ENCODE measurements at regions not wholly inside any gene's neighbourhood (a gene's known extent, or its start where the extent isn't known, plus 50 kb on each side); places are given as distances from the start of the nearest gene placed in this dataset.
A peak's percentile ranks its signal among the peaks of the same experiment; 100 is the strongest.

GRCh38 chr11:130608287-130608686, 159.8 kb downstream of the ADAMTS15 start:
- Histone ChIP-seq H3K9me3 (no peaks in the 10 kb centered on the region), H3K27me3 (no peaks in the 10 kb centered on the region), H3K4me1 (peaks cover 0 to 5% of the 10 kb centered on the region in 2 donors), H3K36me3 (no peaks in the 10 kb centered on the region), H3K4me3 (no peak overlapping the region), H3K27ac (no peak overlapping the region)
- DNase-seq (no peak), ATAC-seq (no peak)
- intact Hi-C loops (cut with DNase I) = no loop called here
- no peak for TF ChIP-seq CTCF (IDR thresholded peaks at IDR 0.05)

- intact Hi-C loops (cut with DNase I) = no loop called here
These were observed 160.9 kb downstream of the ADAMTS15 start for GRCh38 chr11:130609121-130610035.

GRCh38 chr11:130611791-130612251, 163.4 kb downstream of the ADAMTS15 start:
- DNase-seq (no peak), ATAC-seq (no peak)
- no peak for TF ChIP-seq CTCF (IDR thresholded peaks at IDR 0.05)
- peaks cover 0 to 5% of the 10 kb centered on the region in 2 donors for H3K4me1 ChIP-seq
- H3K36me3 ChIP-seq = no peaks in the 10 kb centered on the region
- no peaks in the 10 kb centered on the region for H3K27me3 ChIP-seq
- H3K9me3 ChIP-seq = no peaks in the 10 kb centered on the region
- H3K27ac ChIP-seq = no peak overlapping the region
- intact Hi-C loops (cut with DNase I) = no loop called here
- H3K4me3 ChIP-seq = no peak overlapping the region

More at GRCh38 chr11:130609121-130610035, 160.9 kb downstream of the ADAMTS15 start:
- H3K9me3 ChIP-seq = no peaks in the 10 kb centered on the region
- H3K27me3 ChIP-seq = no peaks in the 10 kb centered on the region
- H3K27ac ChIP-seq = peak overlapping the region; percentile 19 to 56
- H3K4me3 ChIP-seq = no peak overlapping the region
- peak; percentile 79 for ATAC-seq
- TF ChIP-seq CTCF (IDR thresholded peaks at IDR 0.05) = no peak
- H3K36me3 ChIP-seq = no peaks in the 10 kb centered on the region
- H3K4me1 ChIP-seq = peaks cover 0 to 5% of the 10 kb centered on the region in 2 donors
- peak in 1 of 4 donors; percentile 55 for DNase-seq

- H3K27me3 ChIP-seq = no peaks in the 10 kb centered on the region
- no peaks in the 10 kb centered on the region for H3K9me3 ChIP-seq
- no peak for DNase-seq
- ATAC-seq = no peak
- intact Hi-C loops (cut with DNase I) = no loop called here
- no peak for TF ChIP-seq CTCF (IDR thresholded peaks at IDR 0.05)
- H3K4me3 ChIP-seq = no peak overlapping the region
- no peak overlapping the region for H3K27ac ChIP-seq
- peaks cover 0 to 5% of the 10 kb centered on the region in 2 donors for H3K4me1 ChIP-seq
- no peaks in the 10 kb centered on the region for H3K36me3 ChIP-seq
These were observed 163.9 kb downstream of the ADAMTS15 start for GRCh38 chr11:130612291-130612851.

GRCh38 chr11:130613396-130613795, 165.0 kb downstream of the ADAMTS15 start:
- Histone ChIP-seq H3K27me3 (no peaks in the 10 kb centered on the region), H3K9me3 (peaks cover 0 to 2% of the 10 kb centered on the region in 2 donors), H3K36me3 (no peaks in the 10 kb centered on the region), H3K4me3 (no peak overlapping the region), H3K27ac (no peak overlapping the region), H3K4me1 (peaks cover 0 to 5% of the 10 kb centered on the region in 2 donors)
- no peak for TF ChIP-seq CTCF (IDR thresholded peaks at IDR 0.05)
- DNase-seq (no peak), ATAC-seq (no peak)
- intact Hi-C loops (cut with DNase I) = no loop called here

Measured in left lung (tissue), 4 donors.